GM21529 (cell line): ENCODE measurements at regions not wholly inside any gene's neighbourhood (a gene's known extent, or its start where the extent isn't known, plus 50 kb on each side); places are given as distances from the start of the nearest gene placed in this dataset.
"Not testable (repeated sequence)": the region's sequence is repeated elsewhere in the genome, so short reads cannot be mapped to it uniquely, and the experiment has no call there.

Source experiments
- ATAC-seq: cut with Tn5 transposase; IDR thresholded peaks from one replicate; pipeline ENCODE4 v1.9.1; 2021; ENCODE audit not compliant: unreplicated experiment

DNA sequence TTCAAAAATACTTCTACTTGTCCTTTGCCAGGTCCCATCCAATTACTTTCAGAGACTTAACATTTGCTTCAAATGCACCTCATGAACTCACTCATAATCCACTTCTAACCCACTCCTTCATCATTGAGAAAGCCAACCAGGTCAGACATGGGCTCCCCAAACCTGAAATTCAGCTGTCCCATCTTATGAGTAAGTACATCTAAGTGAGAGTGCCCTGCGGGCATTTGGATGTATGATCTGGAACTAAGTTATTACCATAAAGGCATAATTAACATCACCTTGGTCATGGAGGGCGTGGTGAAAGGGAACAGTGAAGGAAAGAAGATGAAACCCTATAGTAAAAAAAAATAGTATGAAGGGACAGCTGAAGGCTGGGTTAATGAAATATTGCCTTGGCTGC, 896.8 kb downstream of the C6orf118 start:
- no peak for ATAC-seq

GRCh38 chr6:164410017-164410416, 899.4 kb downstream of the C6orf118 start:
- ATAC-seq: no peak

DNA sequence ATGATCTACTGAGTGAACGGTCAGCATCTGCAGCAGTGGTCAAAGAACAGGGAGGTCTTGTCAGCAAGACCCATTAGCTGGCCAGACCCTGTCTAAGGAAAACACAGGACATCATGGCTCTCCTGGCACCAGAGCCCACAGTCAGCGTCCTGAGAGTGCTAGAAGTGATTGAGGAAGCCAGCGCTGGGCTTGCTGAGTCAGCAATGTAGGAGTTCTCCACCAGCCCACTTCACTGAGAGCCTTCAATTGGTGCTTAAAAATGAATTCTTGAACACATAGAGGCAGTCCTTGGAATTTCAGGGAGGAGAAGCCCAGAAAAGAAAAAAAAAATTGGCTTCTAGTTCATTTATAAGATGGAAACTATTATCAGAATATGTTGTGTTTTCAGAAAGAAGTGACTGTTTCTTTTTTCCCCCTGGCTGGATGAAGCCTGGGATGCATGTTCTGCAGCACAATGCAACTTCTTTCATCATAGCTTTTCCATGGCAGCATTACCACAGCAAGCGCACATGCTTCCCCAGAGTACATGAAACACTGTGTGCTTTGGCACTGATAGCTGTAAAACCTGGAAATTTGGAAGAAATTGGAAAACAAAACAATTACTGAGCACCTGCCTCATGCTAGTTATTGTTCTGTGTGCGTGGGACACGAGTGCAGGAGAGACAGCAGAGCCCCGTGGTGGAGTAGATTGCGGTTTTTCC, 899.9 kb downstream of the C6orf118 start:
- ATAC-seq: no peak

DNA sequence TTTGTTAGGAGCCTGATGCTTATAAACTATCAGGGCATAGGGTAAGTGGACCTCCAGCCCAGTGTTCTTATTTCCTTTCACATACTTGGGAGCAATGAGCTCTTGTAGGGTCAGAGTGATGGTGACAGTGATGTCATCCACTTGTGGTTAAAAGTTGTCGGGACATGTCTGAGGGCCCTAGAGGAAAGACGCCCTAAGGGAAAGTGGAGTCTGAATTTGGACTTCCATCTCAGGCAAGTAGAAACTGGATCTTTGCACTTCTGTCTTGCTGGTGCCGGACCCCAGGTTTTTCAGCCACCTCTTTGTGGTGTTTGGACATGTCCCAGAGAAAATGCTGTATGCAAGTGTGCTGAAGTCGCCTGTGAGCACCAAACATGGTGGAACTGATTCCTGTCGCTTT, 900.5 kb downstream of the C6orf118 start:
- no peak for ATAC-seq

DNA sequence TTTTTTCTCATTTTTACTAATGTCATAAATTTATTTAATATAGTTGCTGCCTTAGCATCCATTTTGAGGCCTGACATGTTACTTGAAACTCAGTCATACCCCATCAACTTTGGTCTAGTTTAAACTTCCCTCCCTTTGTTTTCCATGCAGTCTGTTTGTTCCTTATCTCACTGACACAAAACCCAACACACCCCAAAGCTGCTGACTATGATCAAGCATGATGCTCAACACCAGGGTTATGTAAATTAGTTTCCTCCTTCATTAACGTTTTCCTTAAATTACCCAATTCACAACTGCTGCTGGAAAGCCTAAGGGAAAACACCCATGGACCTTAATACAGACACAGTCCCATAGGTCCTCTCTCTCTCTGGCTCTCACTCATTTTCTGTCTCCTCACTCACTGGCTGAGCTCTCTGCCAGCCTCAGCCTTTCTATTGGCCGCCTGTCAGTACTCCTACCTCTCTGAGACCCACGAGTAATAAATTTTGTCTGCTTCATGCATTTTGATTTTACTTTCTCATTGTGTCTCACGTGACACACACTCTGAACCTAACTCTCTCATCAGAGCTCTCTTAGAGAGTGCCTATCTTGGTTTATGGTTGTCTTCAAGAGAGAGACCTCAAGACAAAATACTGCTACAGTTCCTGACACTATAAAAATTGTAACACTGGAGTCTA, 904.5 kb downstream of the C6orf118 start:
- ATAC-seq: no peak

DNA sequence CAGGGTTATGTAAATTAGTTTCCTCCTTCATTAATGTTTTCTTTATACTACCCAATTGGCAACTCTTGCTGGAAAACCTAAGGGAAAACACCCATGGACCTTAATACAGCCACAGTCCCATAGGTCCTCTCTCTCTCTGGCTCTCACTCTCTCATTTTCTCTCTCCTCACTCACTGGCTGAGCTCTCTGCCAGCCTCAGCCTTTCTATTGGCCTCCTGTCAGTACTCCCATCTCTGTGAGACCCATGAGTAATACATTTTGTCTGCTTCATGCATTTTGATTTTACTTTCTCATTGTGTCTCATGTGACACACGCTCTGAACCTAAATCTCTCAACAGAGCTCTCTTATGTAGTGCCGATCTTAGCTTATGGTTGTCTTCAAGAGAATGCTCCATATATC, 907.5 kb downstream of the C6orf118 start:
- ATAC-seq: no peak

- ATAC-seq: no peak
These were observed 910.8 kb downstream of the C6orf118 start for GRCh38 chr6:164398647-164399046.

GRCh38 chr6:164396071-164397047, 913.0 kb downstream of the C6orf118 start:
- no peak for ATAC-seq

GRCh38 chr6:164379795-164380194, 929.6 kb downstream of the C6orf118 start:
- no peak for ATAC-seq

- ATAC-seq: no peak
These were observed 931.1 kb downstream of the C6orf118 start for GRCh38 chr6:164378330-164378729.

GRCh38 chr6:164377348-164377918, 932.0 kb downstream of the C6orf118 start:
- ATAC-seq: no peak

GRCh38 chr6:164370773-164371172, 938.6 kb downstream of the C6orf118 start:
- no peak for ATAC-seq

DNA sequence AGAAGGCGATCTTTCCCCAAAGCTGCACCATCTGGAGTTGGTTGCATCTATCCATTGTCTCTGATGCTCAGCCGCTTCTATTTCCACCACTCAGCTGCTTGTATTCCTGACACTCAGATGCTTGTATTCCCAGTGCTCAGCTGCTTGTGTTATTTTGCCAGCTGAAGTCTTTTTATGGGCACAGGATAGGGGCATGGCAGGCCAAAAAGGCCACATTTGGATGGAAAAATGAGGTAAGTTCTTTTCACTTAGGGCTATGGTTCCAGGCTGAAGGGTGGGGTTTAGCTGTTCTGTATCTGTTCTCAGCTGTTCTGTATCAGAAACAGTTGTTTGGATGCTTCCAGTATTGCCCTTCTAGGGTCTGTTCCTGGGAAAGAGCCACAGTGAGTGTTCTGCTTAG, 944.9 kb downstream of the QKI start:
- ATAC-seq: no peak

DNA sequence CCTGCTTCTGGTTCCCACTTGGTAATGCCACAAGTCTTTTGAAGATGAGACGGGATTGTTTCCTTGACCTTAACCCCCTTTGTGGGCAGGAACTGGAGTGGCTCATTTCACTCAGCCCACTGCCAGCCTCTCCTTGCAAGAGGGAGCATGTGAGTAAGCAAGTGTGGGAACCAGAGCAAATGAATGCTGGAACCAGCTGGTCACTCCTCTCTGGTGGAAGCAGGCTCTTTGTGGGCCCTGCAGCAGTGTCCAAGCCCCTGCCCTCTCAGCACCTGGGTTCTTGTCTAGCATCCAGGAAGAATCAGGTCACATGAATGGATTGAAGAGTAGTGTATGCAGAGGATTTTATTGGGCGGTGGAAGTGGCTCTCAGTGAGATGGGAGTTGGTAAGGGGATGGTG, 944.5 kb downstream of the QKI start:
- ATAC-seq: no peak

DNA sequence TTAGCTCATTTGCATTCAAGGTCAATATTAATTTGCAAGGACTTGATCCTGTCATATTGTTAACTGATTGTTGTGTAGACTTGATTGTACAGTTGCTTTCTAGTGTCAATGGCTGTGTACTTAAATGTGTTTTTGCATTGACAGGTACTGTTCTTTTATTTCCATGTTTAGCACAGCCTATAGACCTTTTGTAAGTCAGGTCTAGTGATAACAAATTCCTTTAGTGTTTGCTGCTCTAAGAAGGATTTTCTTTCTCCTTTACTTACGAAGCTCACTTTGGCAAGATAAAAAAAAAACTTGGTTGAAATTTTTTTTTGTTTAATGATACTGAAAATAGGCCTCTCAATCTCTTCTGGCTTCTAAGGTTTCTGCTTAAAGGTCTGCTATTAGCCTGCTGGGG, 942.3 kb downstream of the QKI start:
- ATAC-seq: no peak

- ATAC-seq: no peak
These were observed 932.9 kb downstream of the QKI start for GRCh38 chr6:164347455-164347854.

DNA sequence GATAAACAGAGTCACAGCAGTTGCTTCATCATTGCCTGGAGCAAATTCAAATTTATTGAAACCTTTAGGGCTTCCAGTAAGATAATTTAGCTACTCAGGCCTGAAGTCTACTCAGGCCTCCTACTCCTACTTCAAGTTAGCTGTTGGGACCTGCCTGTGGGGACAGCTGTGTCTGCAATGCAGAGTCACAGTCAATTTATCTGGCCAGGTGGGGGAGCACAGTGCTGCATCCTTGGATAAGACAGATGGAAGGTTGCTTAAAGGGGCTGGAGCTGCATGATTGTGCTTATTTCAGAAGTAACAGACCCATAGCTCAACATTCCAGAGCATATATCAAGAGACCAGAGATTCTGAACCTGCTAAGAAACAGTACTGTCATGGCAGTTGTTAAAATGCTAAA, 932.1 kb downstream of the QKI start:
- ATAC-seq: no peak

DNA sequence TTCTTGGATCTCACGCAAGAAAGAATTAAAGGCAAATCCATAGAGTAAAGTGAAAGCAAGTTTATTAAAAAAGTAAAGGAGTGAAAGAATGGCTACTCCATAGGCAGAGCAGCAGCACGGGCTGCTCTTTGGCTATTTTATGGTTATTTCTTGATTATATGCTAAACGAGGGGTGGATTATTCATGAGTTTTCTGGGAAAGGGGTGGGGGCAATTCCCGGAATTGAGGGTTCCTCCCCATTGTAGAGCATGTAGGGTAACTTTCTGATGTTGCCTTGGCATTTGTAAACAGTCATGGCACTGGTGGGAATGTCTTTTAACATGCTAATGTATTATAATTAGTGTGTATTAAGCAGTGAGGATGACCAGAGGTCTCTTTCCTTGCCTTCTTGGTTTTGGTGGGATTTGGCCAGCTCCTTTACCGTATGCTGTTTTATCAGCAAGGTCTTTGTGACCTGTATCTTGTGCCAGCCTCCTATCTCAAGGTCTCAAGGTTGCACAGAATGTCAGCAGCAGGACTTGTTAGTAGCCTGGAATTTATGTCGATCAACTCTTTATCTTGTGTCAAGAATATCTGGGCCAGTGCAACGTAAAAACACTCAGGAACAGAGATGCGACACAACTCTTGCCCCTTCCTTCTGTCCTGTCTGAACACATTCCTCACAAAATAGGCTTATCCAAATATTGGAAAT, 931.4 kb downstream of the QKI start:
- ATAC-seq: no peak

- ATAC-seq: no peak
These were observed 930.8 kb downstream of the QKI start for GRCh38 chr6:164345327-164345726.

DNA sequence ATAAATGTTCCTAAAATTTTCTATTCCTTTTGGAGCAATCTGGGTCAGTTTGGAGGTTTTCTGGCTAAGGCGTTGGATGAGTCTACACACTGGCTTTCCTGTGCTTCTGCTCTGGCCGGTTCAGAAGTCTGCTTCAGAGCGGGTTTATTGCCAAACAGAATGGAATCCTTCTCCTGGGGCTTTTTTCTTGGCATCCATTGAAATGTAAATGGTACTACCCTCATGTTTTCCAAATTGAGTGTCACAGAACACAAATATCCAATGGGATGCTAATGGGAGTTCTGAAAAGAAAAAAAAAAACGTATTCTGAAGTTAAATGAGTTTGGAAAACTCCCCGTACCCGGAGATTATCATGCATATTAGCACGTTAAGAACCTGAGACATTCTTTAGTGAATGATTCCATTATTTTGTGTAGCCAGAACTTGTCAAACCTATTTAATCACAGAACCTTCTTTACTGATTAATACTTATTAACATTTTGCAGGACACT, 930.3 kb downstream of the QKI start:
- ATAC-seq: no peak

GRCh38 chr6:164339442-164339841, 924.9 kb downstream of the QKI start:
- ATAC-seq: not testable (repeated sequence)
